ENCODE measurements at regions not wholly inside any gene's neighbourhood (a gene's known extent, or its start where the extent isn't known, plus 50 kb on each side); places are given as distances from the start of the nearest gene placed in this dataset.

DNA sequence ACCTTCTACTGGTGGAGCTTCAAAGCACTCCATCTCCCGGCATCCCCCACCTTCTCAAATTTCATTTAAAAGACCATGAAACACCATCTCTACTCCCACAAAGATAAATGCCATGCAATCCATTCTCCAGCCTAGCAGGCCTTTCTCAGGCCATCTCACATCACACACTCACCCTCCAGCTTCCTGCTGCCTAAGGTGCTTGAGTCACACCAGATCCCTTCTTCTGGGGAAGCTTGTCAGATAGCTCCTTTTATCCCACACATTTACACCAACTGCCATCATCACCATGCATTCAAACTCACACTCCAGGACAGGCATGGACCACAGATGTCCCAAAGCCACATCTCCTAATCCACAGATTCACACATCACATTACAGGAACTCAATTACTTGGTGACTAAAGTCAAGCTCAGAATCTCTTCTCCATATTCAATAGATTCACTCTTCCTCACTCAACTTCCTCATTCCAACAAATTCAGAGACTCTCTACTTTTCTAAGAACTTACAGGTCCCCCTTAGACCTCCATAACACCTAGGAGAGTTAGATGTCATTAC is 292.5 kb downstream of the TNS1 start:
- TF ChIP-seq, protein P1, sequence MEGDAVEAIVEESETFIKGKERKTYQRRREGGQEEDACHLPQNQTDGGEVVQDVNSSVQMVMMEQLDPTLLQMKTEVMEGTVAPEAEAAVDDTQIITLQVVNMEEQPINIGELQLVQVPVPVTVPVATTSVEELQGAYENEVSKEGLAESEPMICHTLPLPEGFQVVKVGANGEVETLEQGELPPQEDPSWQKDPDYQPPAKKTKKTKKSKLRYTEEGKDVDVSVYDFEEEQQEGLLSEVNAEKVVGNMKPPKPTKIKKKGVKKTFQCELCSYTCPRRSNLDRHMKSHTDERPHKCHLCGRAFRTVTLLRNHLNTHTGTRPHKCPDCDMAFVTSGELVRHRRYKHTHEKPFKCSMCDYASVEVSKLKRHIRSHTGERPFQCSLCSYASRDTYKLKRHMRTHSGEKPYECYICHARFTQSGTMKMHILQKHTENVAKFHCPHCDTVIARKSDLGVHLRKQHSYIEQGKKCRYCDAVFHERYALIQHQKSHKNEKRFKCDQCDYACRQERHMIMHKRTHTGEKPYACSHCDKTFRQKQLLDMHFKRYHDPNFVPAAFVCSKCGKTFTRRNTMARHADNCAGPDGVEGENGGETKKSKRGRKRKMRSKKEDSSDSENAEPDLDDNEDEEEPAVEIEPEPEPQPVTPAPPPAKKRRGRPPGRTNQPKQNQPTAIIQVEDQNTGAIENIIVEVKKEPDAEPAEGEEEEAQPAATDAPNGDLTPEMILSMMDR (IDR thresholded peaks at IDR 0.05), result no peak

DNA sequence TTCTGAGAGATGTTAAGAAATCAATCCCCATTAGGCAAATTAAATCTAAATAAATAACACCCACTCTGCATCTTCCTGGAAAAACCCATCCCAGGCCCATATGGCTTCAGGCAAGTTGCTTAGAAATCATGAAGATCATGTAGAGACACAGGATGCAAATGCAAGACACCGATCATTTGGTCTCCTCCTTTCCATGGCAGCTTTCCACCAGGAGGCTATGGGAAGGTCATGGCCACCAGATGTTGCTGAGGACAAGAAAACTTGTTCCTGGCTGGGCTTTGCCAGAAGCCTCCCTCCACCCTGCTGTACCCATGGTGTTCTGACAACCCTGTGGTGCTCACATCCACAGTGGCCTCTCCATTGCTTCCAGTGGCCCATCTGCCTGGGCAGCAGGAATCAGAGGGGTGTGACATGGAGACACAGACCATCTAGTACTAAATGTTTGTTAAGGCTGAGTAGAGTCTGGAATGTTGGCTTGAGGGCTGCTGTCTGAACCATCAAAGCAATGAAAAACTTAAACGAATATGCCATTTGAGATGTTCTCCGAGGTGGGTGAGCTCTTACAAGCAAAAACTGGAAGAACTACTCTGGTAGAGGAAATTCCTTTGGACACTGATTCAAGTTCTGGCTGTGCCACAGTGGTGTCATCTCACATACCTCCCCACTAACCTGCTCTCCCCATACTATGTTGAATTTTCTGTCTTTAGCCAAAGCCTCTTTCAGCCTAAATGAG is 293.2 kb downstream of the TNS1 start:
- TF ChIP-seq, protein P1 (IDR thresholded peaks at IDR 0.05), result no peak

DNA sequence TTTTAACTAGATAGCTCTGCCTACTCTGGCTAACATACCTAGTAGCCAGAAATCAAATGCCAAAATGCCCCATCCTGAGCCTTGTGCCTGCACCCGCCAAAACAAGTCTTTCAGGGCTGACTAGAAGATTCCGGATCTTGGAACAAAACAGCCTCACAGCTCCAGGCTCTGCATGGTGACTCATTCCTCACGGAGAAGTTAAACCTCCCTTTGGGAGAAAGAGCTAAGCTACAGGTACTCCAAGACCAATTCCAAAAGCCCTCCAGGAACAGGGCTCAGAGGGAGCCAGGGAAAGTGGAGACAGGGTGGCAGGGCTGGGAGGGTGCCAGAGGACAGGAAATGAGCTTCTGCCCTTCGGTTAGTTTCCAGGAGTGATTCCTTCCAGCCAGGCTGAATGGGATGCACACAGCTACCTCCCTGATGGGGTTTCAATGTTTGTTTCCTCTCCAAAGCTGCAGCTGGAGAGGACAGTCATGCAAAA is 295.6 kb downstream of the TNS1 start:
- TF ChIP-seq, protein P1 (IDR thresholded peaks at IDR 0.05), result no peak

DNA sequence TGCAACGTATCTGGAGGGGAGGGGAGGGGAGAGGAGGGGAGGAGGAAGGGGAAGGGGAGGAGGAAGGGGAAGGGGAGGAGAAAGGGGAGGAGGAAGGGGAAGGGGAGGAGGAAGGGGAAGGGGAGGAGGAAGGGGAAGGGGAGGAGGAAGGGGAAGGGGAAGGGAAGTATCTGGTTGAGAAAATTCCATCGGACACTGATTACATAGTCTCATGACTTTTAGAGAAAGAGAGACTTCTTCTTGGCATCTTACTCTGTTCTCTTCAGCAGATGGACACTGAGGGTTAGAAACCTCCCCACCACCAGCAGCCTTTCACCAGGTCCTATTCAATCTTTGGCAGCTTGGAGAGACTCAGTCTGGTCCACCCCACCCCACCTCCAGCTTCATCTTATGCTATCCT is 296.3 kb downstream of the TNS1 start:
- TF ChIP-seq, protein P1 (IDR thresholded peaks at IDR 0.05), result no peak

DNA sequence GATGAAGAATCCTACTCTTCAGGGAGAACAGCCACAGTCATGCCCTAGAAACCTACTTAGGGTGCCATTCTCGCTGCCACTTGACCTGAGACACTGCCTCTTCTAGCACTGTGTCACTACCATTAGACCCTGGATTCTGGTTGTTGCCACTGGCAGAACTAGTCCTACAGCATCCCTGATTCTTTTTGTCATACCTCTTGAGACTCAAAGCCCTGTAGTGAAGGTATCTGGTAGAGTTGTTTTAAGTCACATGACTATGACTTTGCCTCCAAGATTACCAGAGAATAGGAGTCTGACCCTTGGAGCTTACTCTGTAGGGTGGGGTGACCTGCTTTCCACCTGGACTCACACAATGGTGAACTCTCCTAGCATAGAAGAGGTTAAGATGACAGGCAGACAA is 296.7 kb downstream of the TNS1 start:
- TF ChIP-seq, protein P1 (IDR thresholded peaks at IDR 0.05), result no peak

DNA sequence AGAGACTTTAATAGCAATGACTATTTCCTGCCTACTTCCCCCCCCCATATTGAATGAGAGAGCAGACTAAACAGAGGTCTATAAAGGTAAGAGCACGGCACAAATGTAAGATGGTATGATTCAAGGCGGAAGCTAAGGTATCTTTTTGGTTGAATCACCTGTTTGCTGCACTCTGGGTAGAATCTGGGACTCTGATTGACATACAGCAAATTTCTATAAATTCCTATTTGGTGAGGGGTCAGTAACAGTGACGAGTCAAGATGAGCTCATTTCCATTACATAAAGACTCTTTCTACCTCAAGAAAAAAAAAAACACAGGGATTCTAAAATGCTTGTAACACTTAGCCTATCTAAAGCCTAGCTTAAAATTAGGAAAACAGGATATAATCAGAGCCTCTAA is 297.3 kb downstream of the TNS1 start:
- TF ChIP-seq, protein P1 (IDR thresholded peaks at IDR 0.05), result no peak

DNA sequence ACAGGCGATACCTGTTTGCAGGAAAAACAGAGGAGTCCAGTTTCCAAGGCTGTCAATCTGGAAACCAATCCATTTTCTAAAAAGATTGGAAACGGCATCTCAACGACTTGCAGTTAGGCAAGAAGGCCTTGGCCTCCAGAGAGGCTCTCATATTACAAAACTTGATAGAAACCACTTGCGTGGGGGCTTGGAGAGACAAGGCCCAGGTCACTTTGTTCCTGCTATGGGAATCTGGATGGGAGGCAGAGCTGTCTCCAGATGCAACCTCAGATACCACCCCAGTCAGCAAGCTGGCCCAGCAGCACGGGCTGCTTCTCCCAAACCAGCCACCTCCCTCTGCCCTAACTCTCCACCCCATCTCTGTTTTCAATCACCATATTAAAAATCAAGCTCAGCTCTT is 298.8 kb downstream of the TNS1 start:
- TF ChIP-seq, protein P1 (IDR thresholded peaks at IDR 0.05), result no peak
